Right ventricle myocardium inferior (tissue), 1 donor: ENCODE measurements at regions not wholly inside any gene's neighbourhood (a gene's known extent, or its start where the extent isn't known, plus 50 kb on each side); places are given as distances from the start of the nearest gene placed in this dataset.

Source experiments
- ATAC-seq: fragments of 200-7000 bp; cut with Tn5 transposase; one replicate; pipeline ENCODE4 v1.9.1; 2020; ENCODE audit warnings: mild to moderate bottlenecking, moderate library complexity
- DNase-seq: peaks from one replicate; pipeline ENCODE4 v3.0.0; 2021; ENCODE audit errors: missing footprints
- intact Hi-C: fragments of 100-400 bp; cut with DNase I; formaldehyde crosslinking; loops from one replicate; pipeline ENCODE4 v1.11.0; 2022
- donor health status: DM: no; HTN: yes; CAD: no; lungs with severe emphysema.

DNA sequence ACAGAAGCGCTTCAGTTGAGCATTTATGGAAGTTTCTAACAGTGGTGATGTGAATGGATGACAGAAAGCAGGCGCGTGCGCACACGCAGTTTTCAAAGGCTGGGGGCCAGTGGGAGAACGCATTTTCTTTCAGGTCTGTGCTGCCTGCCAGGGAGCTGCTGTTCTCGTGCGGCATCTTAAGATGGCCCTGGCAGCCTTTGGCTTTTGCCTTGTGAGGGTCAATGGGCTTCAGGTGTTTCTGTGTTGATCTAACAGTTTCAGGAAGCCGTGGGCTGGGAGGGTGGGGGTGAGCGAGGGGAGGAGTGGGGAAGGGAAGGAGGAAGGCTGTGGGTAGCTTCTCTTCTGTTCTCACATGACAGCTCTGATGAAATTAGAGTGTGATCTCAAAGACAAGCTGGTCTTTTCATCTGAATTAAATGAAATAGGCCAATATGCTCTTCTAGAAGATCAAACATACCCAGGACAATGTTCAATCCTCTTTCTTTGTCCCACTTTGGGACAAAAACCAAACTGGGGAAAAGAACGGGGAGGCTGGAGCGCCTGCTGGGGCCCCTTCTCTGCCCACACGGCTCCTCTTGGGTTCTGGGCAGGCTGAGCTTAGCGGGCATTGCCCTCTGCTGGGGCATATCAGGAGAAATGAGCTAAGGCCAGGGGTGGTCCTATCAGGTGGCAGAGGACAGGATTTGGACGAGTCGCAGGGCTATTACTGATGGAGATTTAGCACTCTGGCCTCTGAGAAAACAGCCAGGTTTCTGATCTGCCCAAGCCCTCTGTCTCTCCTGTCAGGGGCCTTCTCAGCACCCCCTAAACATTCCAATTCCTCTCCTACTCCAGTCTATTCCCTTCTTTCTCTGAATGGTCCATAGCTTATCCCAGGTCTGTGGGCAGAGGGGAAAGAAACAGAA is 126.2 kb upstream of the LGALSL start:
- intact Hi-C loops: loop anchor here (1.0 kb wide), 1 partner anchor 278 kb away; no protein-coding TSS in a partner anchor
- peak; percentile 66 for ATAC-seq
- peak; percentile 72 for DNase-seq

GRCh38 chr2:64328415-64328722 is 125.6 kb upstream of the LGALSL start:
- DNase-seq (no peak), ATAC-seq (no peak)

DNA sequence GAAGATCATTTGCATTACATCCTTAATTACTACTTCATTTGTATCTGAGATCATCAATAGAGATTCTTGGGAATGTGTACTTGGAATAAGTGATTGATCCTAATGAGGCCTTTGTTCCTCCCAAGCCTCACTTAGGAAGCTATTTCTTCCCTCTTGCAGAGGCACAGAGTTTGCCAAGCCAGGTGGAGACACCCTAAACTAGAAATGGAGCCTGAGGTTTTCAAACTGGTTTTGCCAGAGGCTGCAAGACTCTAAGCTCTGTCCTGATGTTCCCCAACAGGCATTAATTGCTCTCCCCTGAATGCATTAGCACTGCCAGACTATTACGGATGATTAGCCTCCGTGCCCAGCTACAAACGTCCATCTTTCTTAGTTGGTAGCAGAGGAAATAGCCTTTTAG is 125.2 kb upstream of the LGALSL start:
- ATAC-seq: no peak
- no peak for DNase-seq
- intact Hi-C loops: loop anchor here (1.0 kb wide), 1 partner anchor 279 kb away; no protein-coding TSS in a partner anchor

More at GRCh38 chr2:64328415-64328722, 125.6 kb upstream of the LGALSL start:
- intact Hi-C loops: loop anchor here (1.0 kb wide), 1 partner anchor 279 kb away; no protein-coding TSS in a partner anchor

DNA sequence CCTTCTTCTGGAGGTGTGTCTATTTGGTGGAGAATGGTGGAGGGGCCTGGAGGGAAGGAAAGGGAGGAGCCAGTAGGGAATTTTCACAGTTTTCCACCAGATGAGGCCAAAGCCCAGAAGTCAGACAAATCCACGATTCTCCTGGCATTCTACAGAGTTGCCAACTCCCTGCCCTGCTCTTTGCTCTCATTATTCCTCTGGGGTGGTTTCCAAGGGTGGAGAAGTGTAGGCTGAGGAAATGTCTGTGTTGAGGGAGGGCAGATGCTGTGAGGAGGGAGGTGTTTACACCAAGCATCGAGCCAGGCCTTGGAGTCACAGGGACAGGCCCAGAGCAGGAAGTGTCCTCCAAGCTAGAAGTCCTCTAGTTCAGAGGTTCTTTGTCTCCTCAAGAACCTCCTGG is 124.1 kb upstream of the LGALSL start:
- DNase-seq (no peak), ATAC-seq (peak; percentile 29)
- intact Hi-C loops: loop anchor here (2.0 to 10.0 kb wide), 4 partner anchors 72 to 537 kb away; partner anchors contain the start of gene LGALSL

GRCh38 chr2:64330281-64331113 is 123.5 kb upstream of the LGALSL start:
- intact Hi-C loops: loop anchor here (1.0 to 10.0 kb wide), 5 partner anchors 72 to 537 kb away; partner anchors contain the start of gene LGALSL
- ATAC-seq: peak; percentile 77

GRCh38 chr2:64331114-64331645 is 122.8 kb upstream of the LGALSL start:
- DNase-seq: no peak
- ATAC-seq: no peak
- intact Hi-C loops: loop anchor here (1.0 to 10.0 kb wide), 5 partner anchors 71 to 536 kb away; partner anchors contain the start of gene LGALSL

More at GRCh38 chr2:64330281-64331113, 123.5 kb upstream of the LGALSL start:
- peak; percentile 79 for DNase-seq

- DNase-seq: no peak
- ATAC-seq: no peak
- intact Hi-C loops: loop anchor here (1.0 to 10.0 kb wide), 5 partner anchors 70 to 535 kb away; partner anchors contain the start of gene LGALSL
Observed at GRCh38 chr2:64331849-64332699, 121.9 kb upstream of the LGALSL start.

DNA sequence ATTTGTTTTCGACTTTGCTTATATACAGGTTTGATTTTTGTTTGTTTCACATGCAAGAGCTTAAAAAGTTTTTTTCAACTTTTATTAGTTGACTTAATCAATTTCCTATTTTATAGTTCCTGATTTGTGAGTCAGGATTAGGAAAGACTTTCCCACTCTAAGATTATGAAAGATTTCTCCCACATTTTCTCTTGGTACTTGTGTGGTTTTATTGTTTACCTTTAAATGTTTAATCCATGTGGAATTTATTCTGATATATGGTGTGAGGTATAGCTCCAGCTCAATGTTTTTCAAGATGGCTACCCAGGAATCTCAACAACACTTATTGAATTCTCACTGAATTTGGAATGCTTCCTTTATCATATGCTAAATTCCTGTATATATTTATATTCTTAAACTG is 117.8 kb upstream of the LGALSL start:
- ATAC-seq: no peak
- no peak for DNase-seq
- intact Hi-C loops: loop anchor here (10.0 kb wide), 1 partner anchor 119 kb away; the partner anchor contains the start of gene LGALSL

DNA sequence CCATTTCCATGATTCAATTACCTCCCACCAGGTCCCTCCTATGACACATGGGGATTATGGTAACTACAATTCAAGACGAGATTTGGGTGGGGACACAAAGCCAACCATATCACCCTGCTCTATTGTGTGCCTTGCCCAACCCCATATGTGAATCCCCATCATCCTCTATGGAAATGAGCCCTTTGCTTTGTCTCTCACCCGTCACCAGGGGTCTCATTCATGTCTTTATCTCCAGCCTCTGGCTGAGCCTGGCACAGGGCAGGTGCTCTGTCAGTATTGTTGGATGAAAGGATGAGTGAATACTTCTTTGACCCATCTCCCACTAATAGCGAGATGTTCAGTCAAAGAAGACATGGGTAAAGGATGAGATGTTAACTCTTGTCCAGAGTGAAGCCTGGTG is 116.6 kb upstream of the LGALSL start:
- no peak for ATAC-seq
- intact Hi-C loops: loop anchor here (10.0 kb wide), 1 partner anchor 117 kb away; the partner anchor contains the start of gene LGALSL
- DNase-seq: no peak

- DNase-seq (no peak), ATAC-seq (no peak)
- intact Hi-C loops: loop anchor here (10.0 kb wide), 1 partner anchor 117 kb away; the partner anchor contains the start of gene LGALSL
Observed at GRCh38 chr2:64338108-64338507, 115.9 kb upstream of the LGALSL start.

DNA sequence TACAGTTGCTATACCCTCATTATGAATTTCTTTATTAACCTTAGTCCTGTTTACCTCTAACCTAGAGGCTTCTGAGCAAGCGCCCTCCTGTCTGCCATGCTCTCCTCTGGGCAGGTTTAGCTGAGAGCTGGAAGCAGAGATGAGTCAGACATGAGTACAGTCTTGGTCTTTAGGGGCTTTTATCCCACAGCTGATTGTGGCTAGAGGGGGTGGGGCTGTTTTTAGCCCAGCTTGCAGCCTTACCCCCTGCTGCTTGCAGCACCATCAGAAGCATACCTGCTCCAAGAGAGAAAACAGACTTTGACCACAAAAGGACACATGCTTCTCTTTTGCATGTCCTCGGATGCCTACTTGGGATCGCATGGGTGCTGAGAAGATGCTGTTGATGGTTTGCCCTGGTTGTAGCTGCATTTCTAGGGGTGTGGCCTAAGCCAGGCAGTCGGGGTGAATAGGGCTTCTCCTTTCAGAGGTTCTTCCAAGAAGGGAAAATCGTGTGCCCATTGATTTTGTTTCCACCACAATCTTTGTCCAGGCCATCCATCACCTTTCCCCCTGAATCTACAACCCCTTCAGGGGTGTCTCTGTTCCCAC is 115.0 kb upstream of the LGALSL start:
- intact Hi-C loops: loop anchor here (10.0 kb wide), 1 partner anchor 116 kb away; the partner anchor contains the start of gene LGALSL
- DNase-seq (no peak), ATAC-seq (no peak)

GRCh38 chr2:64341461-64341860 is 112.5 kb upstream of the LGALSL start:
- DNase-seq (no peak), ATAC-seq (no peak)
- intact Hi-C loops: no loop called here

DNA sequence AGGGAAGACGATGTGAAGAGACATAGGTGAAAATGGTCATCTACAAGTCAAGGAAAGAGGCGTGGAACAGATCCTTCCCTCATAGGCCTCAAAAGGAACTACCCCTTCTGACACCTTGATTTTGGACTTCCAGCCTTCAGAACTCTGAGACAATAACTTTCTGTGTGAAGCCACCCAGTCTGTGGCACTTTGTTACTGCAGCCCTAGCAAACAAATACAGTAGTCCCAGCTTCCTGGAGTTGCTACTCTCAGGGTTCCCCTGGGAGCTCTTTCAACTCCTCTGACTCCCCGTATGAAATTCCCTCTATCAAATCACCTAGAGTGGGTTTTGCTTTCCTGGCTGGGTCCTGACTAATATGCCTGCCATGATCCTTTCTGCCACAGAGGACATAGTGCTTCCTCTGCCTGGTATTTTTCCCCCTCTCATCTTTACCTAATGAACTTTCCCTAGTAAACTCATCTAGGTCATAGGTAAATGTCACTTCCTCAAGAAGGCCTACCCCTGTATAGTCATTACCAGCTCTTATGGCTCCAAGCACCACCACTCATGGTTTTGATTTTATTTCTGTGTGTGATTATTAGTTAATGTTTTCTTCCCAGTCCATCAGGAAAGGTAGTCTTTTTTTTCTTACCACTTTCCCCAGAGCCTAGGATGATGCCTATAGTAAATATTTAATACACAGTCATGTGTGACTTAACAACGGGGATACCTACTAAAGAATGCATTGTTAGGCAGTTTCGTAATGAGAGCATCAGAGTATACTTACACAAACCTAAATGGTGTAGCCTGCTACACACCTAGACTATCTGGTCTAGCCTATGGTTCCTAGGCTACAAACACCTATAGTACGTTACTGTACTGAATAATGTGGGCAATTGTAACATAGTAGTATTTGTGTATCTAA is 111.5 kb upstream of the LGALSL start:
- intact Hi-C loops: no loop called here
- no peak for ATAC-seq

DNA sequence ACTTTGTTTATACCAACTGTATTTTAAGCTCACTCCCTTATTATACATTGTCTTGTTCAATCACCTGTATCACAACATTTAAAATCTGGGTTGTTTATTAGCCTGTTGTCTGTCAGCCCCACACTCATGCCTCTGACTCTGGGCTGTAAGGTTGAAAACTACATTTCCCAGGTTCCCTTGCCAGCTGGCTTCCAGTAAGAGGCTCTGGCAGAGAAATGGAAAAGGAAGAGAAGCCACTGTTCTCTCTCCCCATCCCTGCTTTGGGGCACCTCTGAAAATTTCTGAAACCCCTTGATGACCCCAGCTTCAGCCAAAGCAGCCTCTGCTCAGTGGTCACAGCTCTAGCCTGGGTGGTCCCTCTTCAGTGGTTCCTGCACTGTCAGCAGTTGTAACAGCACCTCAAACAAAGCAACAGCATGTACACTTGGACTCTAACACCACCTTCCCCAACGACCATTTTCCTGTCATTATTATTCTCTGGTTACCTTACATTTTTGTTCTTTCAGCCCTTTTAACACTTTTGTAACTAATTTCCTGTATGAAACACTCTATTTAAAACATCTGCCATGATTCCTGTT is 108.9 kb upstream of the LGALSL start:
- intact Hi-C loops: no loop called here
- no peak for ATAC-seq
- DNase-seq: no peak

More for the DNA sequence above, 111.5 kb upstream of the LGALSL start:
- DNase-seq: no peak

DNA sequence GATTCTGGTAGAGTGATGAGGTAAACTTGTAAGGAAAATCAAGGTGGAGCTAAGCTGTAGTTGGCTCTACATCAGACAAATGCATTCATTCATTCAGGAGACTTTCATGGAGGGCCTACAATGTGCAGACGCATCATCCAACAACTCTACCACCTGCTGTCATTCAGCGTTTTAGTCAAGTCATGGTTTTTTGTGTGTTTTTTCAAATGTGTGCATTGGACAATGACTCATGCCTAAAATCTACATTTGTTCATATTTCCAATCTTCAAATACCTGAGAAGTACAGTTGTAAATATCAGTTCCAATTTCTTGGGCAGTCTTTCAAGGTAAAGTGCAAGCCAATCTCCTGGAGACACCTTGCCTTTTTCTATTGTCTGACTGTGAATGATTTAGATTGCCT is 108.0 kb upstream of the LGALSL start:
- no peak for DNase-seq
- intact Hi-C loops: no loop called here
- no peak for ATAC-seq
